ENCODE measurements at regions not wholly inside any gene's neighbourhood (a gene's known extent, or its start where the extent isn't known, plus 50 kb on each side); places are given as distances from the start of the nearest gene placed in this dataset.

DNA sequence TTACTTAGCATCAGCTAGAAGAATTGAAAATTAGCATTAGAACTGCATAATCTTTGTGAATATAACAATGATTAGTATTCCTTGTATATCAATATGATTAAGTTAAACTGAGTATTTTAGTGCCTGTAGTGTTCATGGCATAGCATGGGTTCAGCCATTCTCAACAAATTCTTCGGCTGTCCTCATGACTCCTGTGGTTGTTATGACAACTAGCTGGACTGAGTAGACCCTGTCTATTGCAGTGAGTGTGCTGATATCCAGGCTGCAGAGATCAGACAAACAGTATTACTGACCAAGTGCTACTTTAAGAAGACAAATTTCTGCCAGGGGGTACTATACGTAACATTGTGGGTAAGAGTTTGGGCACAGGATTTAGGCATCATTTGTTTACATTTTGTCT lies 125.9 kb downstream of the NUDT12 start:
- DNase-seq (ENCODE audit: low read depth): no peak
- in situ Hi-C loops (cut with HindIII; ENCODE audit: low pct_unique_long_range_greater_than_20kb, low sequenced_read_pairs): no loop called here

DNA sequence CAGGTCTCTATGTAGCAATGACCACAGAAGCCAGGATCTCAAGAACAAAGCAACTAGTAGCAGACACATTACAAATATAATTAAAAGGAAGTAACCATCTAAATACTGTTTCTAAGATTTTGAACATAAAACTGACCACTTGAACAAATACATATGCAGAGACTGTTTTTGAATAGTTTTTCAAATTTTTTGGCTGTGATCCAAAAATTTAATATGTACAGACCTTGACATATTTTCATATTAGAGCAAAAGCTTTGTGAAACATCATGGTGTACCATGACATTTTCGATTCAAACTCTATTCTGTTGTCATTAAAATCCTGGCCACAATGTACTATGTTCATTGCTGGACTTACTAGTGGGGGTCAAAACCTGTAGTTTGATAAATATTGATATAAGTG lies 126.5 kb downstream of the NUDT12 start:
- in situ Hi-C loops (cut with HindIII; ENCODE audit: low pct_unique_long_range_greater_than_20kb, low sequenced_read_pairs): no loop called here
- no peak for DNase-seq (ENCODE audit: low read depth)

GRCh38 chr5:103435136-103435889 lies 127.3 kb downstream of the NUDT12 start:
- in situ Hi-C loops (cut with HindIII; ENCODE audit: low pct_unique_long_range_greater_than_20kb, low sequenced_read_pairs): no loop called here

GRCh38 chr5:103434057-103434456 lies 128.5 kb downstream of the NUDT12 start:
- DNase-seq (ENCODE audit: low read depth): no peak
- in situ Hi-C loops (cut with HindIII; ENCODE audit: low pct_unique_long_range_greater_than_20kb, low sequenced_read_pairs): no loop called here

More at GRCh38 chr5:103435136-103435889, 127.3 kb downstream of the NUDT12 start:
- DNase-seq (ENCODE audit: low read depth): no peak

DNA sequence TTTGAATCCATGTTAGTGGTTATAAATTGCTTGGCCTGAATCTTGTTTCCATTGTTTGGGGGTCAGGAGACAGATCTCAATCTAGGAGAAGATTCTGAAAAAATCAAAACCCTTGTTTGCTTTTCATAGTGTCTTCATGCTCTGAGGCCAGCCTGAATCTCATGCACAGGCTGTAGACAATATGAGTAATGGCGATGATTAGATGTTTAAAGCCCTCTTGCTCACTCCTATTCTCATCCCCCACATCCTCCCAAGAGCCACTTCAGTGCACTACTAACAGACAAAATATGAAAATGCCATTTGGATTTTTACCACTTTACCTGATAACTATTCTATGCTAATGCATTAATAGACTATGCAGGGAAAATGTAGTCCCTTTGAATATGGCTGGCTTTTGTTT lies 129.4 kb downstream of the NUDT12 start:
- no peak for DNase-seq (ENCODE audit: low read depth)
- in situ Hi-C loops (cut with HindIII; ENCODE audit: low pct_unique_long_range_greater_than_20kb, low sequenced_read_pairs): no loop called here

DNA sequence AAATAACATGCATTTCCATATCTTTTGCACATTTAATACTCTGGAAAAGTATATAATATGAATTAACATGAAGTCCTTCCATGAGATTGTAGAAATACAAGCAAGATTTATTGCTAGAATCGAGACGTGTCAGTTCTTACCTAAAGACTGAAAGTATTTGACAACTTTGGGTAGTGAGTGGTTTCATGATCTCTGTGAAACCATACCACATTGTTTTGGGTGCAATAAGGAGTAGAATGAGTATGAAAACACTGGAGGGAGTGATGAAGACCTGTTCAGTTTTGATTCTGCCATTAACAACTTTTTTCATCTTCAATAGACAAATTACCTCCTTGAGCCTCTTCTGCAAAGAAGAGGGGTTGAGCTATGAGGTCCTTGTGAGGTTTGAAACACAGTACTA lies 133.7 kb downstream of the NUDT12 start:
- no peak for DNase-seq (ENCODE audit: low read depth)
- in situ Hi-C loops (cut with HindIII; ENCODE audit: low pct_unique_long_range_greater_than_20kb, low sequenced_read_pairs): no loop called here

GRCh38 chr5:103428411-103428871 lies 134.1 kb downstream of the NUDT12 start:
- in situ Hi-C loops (cut with HindIII; ENCODE audit: low pct_unique_long_range_greater_than_20kb, low sequenced_read_pairs): no loop called here
- DNase-seq (ENCODE audit: low read depth): no peak

DNA sequence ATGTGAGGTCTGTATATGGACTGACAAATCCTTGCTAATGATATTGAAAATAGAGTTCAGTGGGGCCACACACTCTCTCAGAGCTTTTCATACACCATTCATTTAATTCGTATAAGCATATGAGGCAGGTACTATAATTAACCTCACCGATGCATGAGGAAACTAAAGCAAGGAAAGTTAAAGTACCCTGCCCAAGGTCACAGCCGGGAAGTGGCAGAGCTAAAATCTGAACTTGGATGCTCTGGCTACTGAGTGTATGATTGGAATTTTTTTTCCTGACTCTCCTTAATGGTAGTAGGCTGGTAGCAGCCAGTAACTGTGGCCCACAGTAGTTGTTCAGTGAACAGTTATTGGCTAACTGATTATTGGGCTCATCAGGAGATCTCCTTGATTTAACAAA lies 135.3 kb downstream of the NUDT12 start:
- no peak for DNase-seq (ENCODE audit: low read depth)
- in situ Hi-C loops (cut with HindIII; ENCODE audit: low pct_unique_long_range_greater_than_20kb, low sequenced_read_pairs): no loop called here

DNA sequence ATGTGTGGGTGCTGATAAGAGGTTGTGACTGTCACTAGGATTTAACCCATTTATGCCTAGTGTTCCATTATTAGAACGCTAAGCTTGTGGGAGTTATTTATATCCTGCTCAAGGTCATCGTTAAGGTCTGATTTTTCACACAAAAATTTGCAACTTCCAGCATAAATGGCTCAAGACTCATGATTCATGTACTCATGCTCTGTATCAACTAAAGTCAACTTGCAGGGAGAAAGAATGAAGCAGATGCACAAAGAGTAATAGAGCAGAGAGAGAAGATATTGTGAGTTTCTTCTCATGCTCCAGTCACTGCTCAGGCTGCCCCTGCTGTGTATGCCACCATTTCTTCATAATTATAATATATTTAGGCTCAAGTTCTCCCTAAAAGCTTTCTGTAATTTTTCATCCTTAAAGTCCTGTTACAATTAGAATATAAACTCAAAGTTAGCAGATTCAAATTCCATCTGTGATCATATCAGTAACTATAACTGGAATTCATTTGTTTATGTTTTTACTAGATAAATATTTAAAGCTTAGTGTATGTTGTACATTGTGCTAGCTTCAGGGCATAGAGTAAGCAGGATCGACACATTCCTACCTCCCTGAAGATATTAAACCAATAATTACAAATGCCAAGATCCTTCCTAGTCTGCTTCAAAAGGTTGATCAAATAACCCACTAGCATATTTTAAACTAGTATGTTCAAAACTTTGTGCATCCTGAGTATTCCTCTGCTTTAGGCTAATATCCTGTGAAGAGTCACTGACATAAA lies 136.7 kb downstream of the NUDT12 start:
- in situ Hi-C loops (cut with HindIII; ENCODE audit: low pct_unique_long_range_greater_than_20kb, low sequenced_read_pairs): no loop called here
- DNase-seq (ENCODE audit: low read depth): no peak

- DNase-seq (ENCODE audit: low read depth): no peak
- in situ Hi-C loops (cut with HindIII; ENCODE audit: low pct_unique_long_range_greater_than_20kb, low sequenced_read_pairs): no loop called here
These were observed 138.0 kb downstream of the NUDT12 start for GRCh38 chr5:103424453-103425205.

GRCh38 chr5:103424026-103424425 lies 138.6 kb downstream of the NUDT12 start:
- DNase-seq (ENCODE audit: low read depth): no peak

DNA sequence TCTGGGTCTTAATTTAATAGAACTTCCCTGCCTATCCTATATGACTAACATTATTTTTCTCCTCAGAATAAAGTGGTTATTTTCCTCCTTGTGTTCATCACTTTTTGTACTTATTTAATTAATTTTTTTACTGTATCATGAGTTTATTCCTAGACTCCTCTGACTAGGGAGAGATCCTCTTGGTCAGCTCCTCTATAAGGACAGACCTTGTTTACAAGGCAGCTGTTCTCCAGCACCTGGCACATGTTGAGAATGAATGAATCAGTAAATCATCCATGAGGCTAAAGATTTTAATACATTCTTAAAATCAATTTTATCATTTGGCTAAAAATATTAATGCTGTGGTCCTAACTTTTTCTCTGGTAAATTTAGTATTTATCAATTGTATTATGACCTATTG lies 139.8 kb downstream of the NUDT12 start:
- in situ Hi-C loops (cut with HindIII; ENCODE audit: low pct_unique_long_range_greater_than_20kb, low sequenced_read_pairs): no loop called here
- DNase-seq (ENCODE audit: low read depth): no peak

More at GRCh38 chr5:103424026-103424425, 138.6 kb downstream of the NUDT12 start:
- in situ Hi-C loops (cut with HindIII; ENCODE audit: low pct_unique_long_range_greater_than_20kb, low sequenced_read_pairs): no loop called here

DNA sequence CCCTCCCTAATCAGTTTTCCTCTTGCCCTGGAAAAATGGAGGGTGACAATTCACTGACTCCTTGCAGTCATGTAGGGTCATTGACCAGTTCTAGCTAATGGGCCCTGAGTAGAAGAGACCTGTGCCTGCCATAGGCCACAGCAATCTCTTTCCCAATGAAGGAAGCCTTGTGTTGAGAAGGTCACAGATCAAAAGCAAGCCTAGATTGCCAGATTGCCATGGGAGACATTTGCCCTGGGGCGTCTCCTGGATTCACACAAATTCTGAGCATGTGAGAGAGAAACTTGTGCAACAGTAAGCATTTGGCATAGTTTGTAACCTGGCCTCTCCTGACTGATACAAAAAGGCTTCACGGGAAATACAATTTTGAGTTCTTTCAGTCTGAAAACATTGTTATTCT lies 148.0 kb downstream of the NUDT12 start:
- peak; percentile 17 for DNase-seq (ENCODE audit: low read depth)
- in situ Hi-C loops (cut with HindIII; ENCODE audit: low pct_unique_long_range_greater_than_20kb, low sequenced_read_pairs): no loop called here

DNA sequence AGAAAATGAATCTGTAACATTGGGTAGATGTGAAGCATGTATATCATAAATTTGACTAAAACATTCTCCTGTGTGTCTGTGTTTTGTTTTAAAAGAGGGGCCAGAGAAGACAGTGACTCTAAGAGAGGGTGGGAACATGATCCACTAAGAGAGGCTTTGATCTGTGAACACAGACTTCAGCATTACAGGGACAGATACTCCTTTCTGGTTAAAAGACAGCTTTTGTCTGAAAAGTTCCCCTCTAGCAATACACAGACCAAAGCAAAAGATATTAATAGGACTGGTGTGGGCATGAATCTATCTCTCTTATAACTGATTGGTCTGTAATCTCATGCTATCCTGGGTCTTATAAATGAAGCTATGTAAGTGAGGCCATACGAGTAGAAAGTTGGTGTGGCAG lies 150.9 kb downstream of the NUDT12 start:
- in situ Hi-C loops (cut with HindIII; ENCODE audit: low pct_unique_long_range_greater_than_20kb, low sequenced_read_pairs): no loop called here
- DNase-seq (ENCODE audit: low read depth): no peak

GRCh38 chr5:103410172-103410571 lies 151.6 kb downstream of the MACIR start:
- no peak for DNase-seq (ENCODE audit: low read depth)
- in situ Hi-C loops (cut with HindIII; ENCODE audit: low pct_unique_long_range_greater_than_20kb, low sequenced_read_pairs): no loop called here

DNA sequence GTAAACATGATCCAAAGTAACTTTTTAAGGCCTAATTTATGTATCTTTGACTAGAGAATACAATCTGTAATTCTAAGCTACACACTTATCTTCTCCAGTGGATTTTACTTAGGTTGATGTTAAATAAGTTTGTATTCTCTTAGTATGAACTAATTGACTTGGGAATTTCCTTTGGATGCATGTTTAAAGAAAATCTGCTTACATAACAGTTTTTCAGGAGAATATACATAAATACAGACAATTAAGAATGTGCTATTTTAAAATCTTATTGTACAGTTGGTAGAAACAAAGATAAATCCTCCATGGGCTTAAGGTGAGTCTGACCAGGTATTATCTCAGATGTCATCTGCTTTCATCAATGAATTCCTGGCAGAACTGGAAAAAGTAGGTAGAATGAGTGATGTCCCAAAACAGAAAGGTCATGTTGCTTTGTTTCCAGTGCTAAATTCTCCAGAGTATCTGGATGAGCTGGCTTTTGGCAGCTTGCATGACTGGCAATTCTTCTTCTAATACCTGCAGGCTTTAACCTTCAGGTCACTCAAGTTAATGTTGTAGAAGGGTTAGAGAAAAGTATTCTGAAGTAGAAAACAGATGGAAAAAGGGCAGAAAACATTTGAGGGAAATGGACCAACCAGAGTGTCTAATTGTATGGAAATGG lies 150.6 kb downstream of the MACIR start:
- DNase-seq (ENCODE audit: low read depth): no peak
- in situ Hi-C loops (cut with HindIII; ENCODE audit: low pct_unique_long_range_greater_than_20kb, low sequenced_read_pairs): no loop called here

- DNase-seq (ENCODE audit: low read depth): no peak
- in situ Hi-C loops (cut with HindIII; ENCODE audit: low pct_unique_long_range_greater_than_20kb, low sequenced_read_pairs): no loop called here
These were observed 149.8 kb downstream of the MACIR start for GRCh38 chr5:103408408-103408807.

GRCh38 chr5:103407402-103407801 lies 148.8 kb downstream of the MACIR start:
- DNase-seq (ENCODE audit: low read depth): no peak
- in situ Hi-C loops (cut with HindIII; ENCODE audit: low pct_unique_long_range_greater_than_20kb, low sequenced_read_pairs): no loop called here

Data from Caki2 (cell line).